ENCODE measurements at regions not wholly inside any gene's neighbourhood (a gene's known extent, or its start where the extent isn't known, plus 50 kb on each side); places are given as distances from the start of the nearest gene placed in this dataset.

DNA sequence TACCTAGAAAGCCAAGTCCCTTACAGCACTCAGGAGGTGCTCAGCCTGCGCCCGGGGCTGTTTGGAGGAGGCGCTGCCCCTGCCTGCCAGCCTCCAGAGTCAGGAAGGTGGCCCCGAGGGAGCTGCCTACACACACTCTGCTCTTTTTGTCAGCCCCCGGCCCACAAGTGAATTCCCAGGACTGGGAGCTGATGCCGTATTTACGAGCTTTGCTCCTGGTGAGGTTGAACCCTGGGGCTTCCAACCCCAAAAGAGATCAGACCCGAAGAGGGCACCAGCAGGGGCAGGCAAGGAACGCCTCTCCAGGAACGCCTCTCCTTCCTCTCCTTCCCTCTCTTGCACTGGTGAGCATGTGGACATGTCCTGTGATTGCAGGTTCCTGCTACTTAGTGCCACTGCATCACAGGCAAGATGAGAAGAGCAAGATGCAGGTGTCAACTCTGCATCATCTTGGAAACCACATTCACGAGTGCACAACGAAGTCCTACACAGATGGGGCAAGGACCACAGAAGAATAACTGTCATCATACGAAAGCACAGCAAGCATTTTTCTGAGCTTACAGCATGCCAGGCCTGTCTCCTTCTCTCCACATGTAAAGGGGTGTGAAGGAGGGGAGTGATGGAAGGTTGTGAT lies 126.7 kb downstream of the NDUFA10 start:
- no peak overlapping the region for H3K4me3 Mint-ChIP-seq
- no peak overlapping the region for H3K27ac Mint-ChIP-seq
- H3K36me3 Mint-ChIP-seq (ENCODE audit: low read depth) = no peaks in the 10 kb centered on the region
- TF ChIP-seq, protein P1, sequence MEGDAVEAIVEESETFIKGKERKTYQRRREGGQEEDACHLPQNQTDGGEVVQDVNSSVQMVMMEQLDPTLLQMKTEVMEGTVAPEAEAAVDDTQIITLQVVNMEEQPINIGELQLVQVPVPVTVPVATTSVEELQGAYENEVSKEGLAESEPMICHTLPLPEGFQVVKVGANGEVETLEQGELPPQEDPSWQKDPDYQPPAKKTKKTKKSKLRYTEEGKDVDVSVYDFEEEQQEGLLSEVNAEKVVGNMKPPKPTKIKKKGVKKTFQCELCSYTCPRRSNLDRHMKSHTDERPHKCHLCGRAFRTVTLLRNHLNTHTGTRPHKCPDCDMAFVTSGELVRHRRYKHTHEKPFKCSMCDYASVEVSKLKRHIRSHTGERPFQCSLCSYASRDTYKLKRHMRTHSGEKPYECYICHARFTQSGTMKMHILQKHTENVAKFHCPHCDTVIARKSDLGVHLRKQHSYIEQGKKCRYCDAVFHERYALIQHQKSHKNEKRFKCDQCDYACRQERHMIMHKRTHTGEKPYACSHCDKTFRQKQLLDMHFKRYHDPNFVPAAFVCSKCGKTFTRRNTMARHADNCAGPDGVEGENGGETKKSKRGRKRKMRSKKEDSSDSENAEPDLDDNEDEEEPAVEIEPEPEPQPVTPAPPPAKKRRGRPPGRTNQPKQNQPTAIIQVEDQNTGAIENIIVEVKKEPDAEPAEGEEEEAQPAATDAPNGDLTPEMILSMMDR (IDR thresholded peaks at IDR 0.05; ENCODE audit: unreplicated experiment in 3 of 3) = no peak
- no peaks in the 10 kb centered on the region for H3K4me1 Mint-ChIP-seq
- H3K9me3 Mint-ChIP-seq = no peaks in the 10 kb centered on the region
- H3K27me3 Mint-ChIP-seq (ENCODE audit: low read depth) = peaks cover 24% of the 10 kb centered on the region

- H3K9me3 Mint-ChIP-seq = no peaks in the 10 kb centered on the region
- no peaks in the 10 kb centered on the region for H3K4me1 Mint-ChIP-seq
- peaks cover 24% of the 10 kb centered on the region for H3K27me3 Mint-ChIP-seq (ENCODE audit: low read depth)
- H3K4me3 Mint-ChIP-seq = no peak overlapping the region
- H3K36me3 Mint-ChIP-seq (ENCODE audit: low read depth) = no peaks in the 10 kb centered on the region
- no peak overlapping the region for H3K27ac Mint-ChIP-seq
- TF ChIP-seq, protein P1 (IDR thresholded peaks at IDR 0.05; ENCODE audit: unreplicated experiment in 3 of 3) = no peak
These were observed 127.4 kb downstream of the NDUFA10 start for GRCh38 chr2:239897596-239898235.

- H3K9me3 Mint-ChIP-seq = no peaks in the 10 kb centered on the region
These were observed 129.1 kb downstream of the NDUFA10 start for GRCh38 chr2:239896075-239896474.

DNA sequence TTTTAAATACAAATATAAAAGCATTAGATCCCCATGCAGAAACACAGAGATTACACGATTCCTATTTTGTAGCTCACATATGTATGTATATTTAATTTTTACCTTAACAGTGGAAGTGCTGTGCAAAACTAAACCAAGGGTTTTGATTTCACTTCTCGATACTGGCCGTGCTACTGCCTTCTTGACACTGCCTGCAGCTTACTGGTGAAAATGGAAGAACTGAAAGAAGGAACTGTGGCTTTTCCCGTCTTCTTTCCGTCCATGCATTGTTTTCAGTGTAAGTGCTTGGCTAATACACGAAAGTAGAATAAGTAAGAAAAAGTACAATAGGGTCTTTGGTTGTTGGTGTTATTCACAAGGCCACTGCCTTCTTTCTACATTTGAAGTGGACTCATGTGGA lies 129.5 kb downstream of the NDUFA10 start:
- TF ChIP-seq, protein P1 (IDR thresholded peaks at IDR 0.05; ENCODE audit: unreplicated experiment in 3 of 3) = no peak
- Mint-ChIP-seq H3K4me3 (no peak overlapping the region), H3K9me3 (no peaks in the 10 kb centered on the region), H3K27me3 (ENCODE audit: low read depth) (peaks cover 18% of the 10 kb centered on the region), H3K36me3 (ENCODE audit: low read depth) (no peaks in the 10 kb centered on the region), H3K4me1 (no peaks in the 10 kb centered on the region), H3K27ac (no peak overlapping the region)

More at GRCh38 chr2:239896075-239896474, 129.1 kb downstream of the NDUFA10 start:
- TF ChIP-seq, protein P1 (IDR thresholded peaks at IDR 0.05; ENCODE audit: unreplicated experiment in 3 of 3) = no peak
- Mint-ChIP-seq H3K27ac (no peak overlapping the region), H3K27me3 (ENCODE audit: low read depth) (peaks cover 18% of the 10 kb centered on the region), H3K36me3 (ENCODE audit: low read depth) (no peaks in the 10 kb centered on the region), H3K4me1 (no peaks in the 10 kb centered on the region), H3K4me3 (no peak overlapping the region)

- Mint-ChIP-seq H3K9me3 (no peaks in the 10 kb centered on the region), H3K4me3 (no peak overlapping the region), H3K4me1 (peaks cover 2% of the 10 kb centered on the region), H3K27me3 (ENCODE audit: low read depth) (peaks cover 18% of the 10 kb centered on the region), H3K27ac (no peak overlapping the region), H3K36me3 (ENCODE audit: low read depth) (no peaks in the 10 kb centered on the region)
- TF ChIP-seq, protein P1 (IDR thresholded peaks at IDR 0.05; ENCODE audit: unreplicated experiment in 3 of 3) = no peak
These were observed 130.0 kb downstream of the NDUFA10 start for GRCh38 chr2:239895116-239895515.

DNA sequence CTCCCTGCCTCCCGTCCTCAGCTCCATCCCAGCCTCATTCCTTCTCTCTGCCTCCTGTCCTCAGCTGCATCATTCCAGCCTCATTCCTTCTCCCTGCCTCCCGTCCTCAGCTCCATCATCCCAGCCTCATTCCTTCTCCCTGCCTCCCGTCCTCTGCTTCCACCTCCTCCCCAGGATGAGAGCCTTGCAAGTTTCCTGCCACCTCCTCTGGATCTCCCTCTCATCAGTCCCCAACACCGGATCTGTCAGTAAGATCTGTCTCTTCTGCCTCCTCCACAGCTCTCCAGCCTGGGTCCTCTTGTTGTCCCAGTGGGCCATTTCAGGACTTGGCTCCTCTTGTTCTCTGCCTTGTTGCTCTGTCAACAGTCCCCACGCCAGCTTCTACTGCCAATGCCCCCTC lies 130.9 kb downstream of the NDUFA10 start:
- no peak overlapping the region for H3K27ac Mint-ChIP-seq
- peaks cover 1% of the 10 kb centered on the region for H3K9me3 Mint-ChIP-seq
- peaks cover 10% of the 10 kb centered on the region for H3K4me1 Mint-ChIP-seq
- TF ChIP-seq, protein P1 (IDR thresholded peaks at IDR 0.05; ENCODE audit: unreplicated experiment in 3 of 3) = no peak
- no peaks in the 10 kb centered on the region for H3K36me3 Mint-ChIP-seq (ENCODE audit: low read depth)
- H3K4me3 Mint-ChIP-seq = no peak overlapping the region
- H3K27me3 Mint-ChIP-seq (ENCODE audit: low read depth) = peaks cover 16% of the 10 kb centered on the region

All from nephron (organoid).